ENCODE measurements at regions not wholly inside any gene's neighbourhood (a gene's known extent, or its start where the extent isn't known, plus 50 kb on each side); places are given as distances from the start of the nearest gene placed in this dataset.

DNA sequence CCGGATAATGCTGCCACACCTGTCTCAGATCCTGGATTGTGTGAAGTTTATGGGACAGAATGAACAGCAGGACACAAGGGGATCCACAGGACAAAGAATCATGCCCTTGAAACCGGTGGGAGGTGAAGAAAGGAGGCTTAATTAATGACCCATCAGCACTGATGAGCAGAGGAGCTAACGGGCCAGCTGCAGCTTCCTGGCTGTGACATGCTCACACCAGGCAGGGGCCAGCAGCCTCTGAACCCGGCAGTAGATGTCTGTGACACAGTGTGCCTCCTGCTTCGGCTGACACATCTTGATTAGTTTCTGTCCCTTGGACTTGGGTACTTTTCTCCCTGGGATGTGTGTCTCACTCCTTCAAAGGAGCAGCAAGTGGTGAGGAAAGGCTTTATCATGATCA, 328.8 kb upstream of the BRINP1 start:
- no peak for TF ChIP-seq EZH2 (IDR thresholded peaks at IDR 0.05; ENCODE audit: borderline replicate concordance, low read length)
- TF ChIP-seq CTCF (IDR thresholded peaks at IDR 0.05; ENCODE audit: low read length): no peak
- no peak overlapping the region for H3K4me2 ChIP-seq (ENCODE audit: low read length)
- H3F3A ChIP-seq (ENCODE audit: insufficient read depth, low read length): no peaks in the 10 kb centered on the region
- H3K9me3 ChIP-seq (ENCODE audit: low read length): no peaks in the 10 kb centered on the region
- no peaks in the 10 kb centered on the region for H3K79me2 ChIP-seq (ENCODE audit: insufficient read depth, low read length)
- no peaks in the 10 kb centered on the region for H3K4me1 ChIP-seq (ENCODE audit: insufficient read depth, low read length, severe bottlenecking)
- H3K27me3 ChIP-seq (ENCODE audit: insufficient read depth, low read length): no peaks in the 10 kb centered on the region
- H3K27ac ChIP-seq (ENCODE audit: low read depth, low read length, poor library complexity, severe bottlenecking): no peak overlapping the region
- no peaks in the 10 kb centered on the region for H3K36me3 ChIP-seq (ENCODE audit: insufficient read depth, low read length)
- no peaks in the 10 kb centered on the region for H4K20me1 ChIP-seq (ENCODE audit: insufficient read depth, low read length)
- H3K9me2 ChIP-seq (ENCODE audit: low read depth, low read length): no peaks in the 10 kb centered on the region
- H3K4me3 ChIP-seq (ENCODE audit: low read depth, low read length, poor library complexity, severe bottlenecking): no peak overlapping the region
- H3K9ac ChIP-seq (ENCODE audit: low read length): no peak overlapping the region
- H2AFZ ChIP-seq (ENCODE audit: low read length): no peak overlapping the region

DNA sequence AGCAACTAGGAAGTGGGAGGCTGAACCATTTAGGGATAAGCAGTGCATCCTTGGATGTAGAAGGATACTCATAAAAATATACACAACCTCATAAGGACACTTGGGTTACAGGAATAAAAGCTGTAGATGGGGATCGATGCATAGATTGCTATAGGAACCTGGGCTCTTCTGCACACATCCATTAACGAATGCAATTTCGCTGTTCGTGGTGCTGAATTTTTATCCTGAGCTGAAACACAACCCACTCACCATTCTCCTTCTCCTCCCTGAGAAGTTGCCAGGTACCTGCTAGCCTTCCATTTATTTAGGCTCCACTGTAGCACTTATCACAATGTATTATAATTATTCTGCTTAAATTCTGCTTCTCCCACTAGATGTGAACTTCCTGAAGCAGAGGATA, 320.6 kb upstream of the BRINP1 start:
- Histone ChIP-seq H3K27me3 (ENCODE audit: insufficient read depth, low read length) (no peaks in the 10 kb centered on the region), H3K36me3 (ENCODE audit: insufficient read depth, low read length) (no peaks in the 10 kb centered on the region), H3K79me2 (ENCODE audit: insufficient read depth, low read length) (no peaks in the 10 kb centered on the region), H3F3A (ENCODE audit: insufficient read depth, low read length) (no peaks in the 10 kb centered on the region), H3K9me2 (ENCODE audit: low read depth, low read length) (no peaks in the 10 kb centered on the region), H3K9me3 (ENCODE audit: low read length) (no peaks in the 10 kb centered on the region), H3K4me1 (ENCODE audit: insufficient read depth, low read length, severe bottlenecking) (no peaks in the 10 kb centered on the region), H3K27ac (ENCODE audit: low read depth, low read length, poor library complexity, severe bottlenecking) (no peak overlapping the region), H2AFZ (ENCODE audit: low read length) (no peak overlapping the region), H4K20me1 (ENCODE audit: insufficient read depth, low read length) (no peaks in the 10 kb centered on the region), H3K4me3 (ENCODE audit: low read depth, low read length, poor library complexity, severe bottlenecking) (no peak overlapping the region), H3K4me2 (ENCODE audit: low read length) (no peak overlapping the region), H3K9ac (ENCODE audit: low read length) (no peak overlapping the region)
- no peak for TF ChIP-seq EZH2 (IDR thresholded peaks at IDR 0.05; ENCODE audit: borderline replicate concordance, low read length)
- no peak for TF ChIP-seq CTCF (IDR thresholded peaks at IDR 0.05; ENCODE audit: low read length)

- Histone ChIP-seq H3K36me3 (ENCODE audit: insufficient read depth, low read length) (no peaks in the 10 kb centered on the region), H3K27me3 (ENCODE audit: insufficient read depth, low read length) (no peaks in the 10 kb centered on the region), H3K4me2 (ENCODE audit: low read length) (no peak overlapping the region), H3K79me2 (ENCODE audit: insufficient read depth, low read length) (no peaks in the 10 kb centered on the region), H2AFZ (ENCODE audit: low read length) (no peak overlapping the region), H3K9ac (ENCODE audit: low read length) (no peak overlapping the region), H3K9me2 (ENCODE audit: low read depth, low read length) (no peaks in the 10 kb centered on the region), H3K27ac (ENCODE audit: low read depth, low read length, poor library complexity, severe bottlenecking) (no peak overlapping the region), H4K20me1 (ENCODE audit: insufficient read depth, low read length) (no peaks in the 10 kb centered on the region), H3K4me3 (ENCODE audit: low read depth, low read length, poor library complexity, severe bottlenecking) (no peak overlapping the region), H3F3A (ENCODE audit: insufficient read depth, low read length) (no peaks in the 10 kb centered on the region), H3K9me3 (ENCODE audit: low read length) (no peaks in the 10 kb centered on the region), H3K4me1 (ENCODE audit: insufficient read depth, low read length, severe bottlenecking) (no peaks in the 10 kb centered on the region)
- TF ChIP-seq CTCF (IDR thresholded peaks at IDR 0.05; ENCODE audit: low read length): no peak
- TF ChIP-seq EZH2 (IDR thresholded peaks at IDR 0.05; ENCODE audit: borderline replicate concordance, low read length): no peak
Measured at GRCh38 chr9:119688547-119688946, 319.3 kb upstream of the BRINP1 start.

Data from OCI-LY1 (cell line).